Colonic mucosa (tissue), 4 donors: ENCODE measurements at regions not wholly inside any gene's neighbourhood (a gene's known extent, or its start where the extent isn't known, plus 50 kb on each side); places are given as distances from the start of the nearest gene placed in this dataset.

Experiments
- DNase-seq: peaks from one replicate; pipeline ENCODE4 v3.0.0-alpha.2; 2020
- H3K27ac ChIP-seq: fragments of 200-600 bp; one replicate; pipeline ENCODE4 v1.8.0; 2021
- H3K27me3 ChIP-seq: fragments of 200-600 bp; one replicate; pipeline ENCODE4 v1.8.0; 2021
- H3K36me3 ChIP-seq: fragments of 200-600 bp; one replicate; pipeline ENCODE4 v1.8.0; 2021
- H3K4me1 ChIP-seq: fragments of 200-600 bp; one replicate; pipeline ENCODE4 v1.8.0; 2021; ENCODE audit warnings: mild to moderate bottlenecking
- H3K4me3 ChIP-seq: fragments of 200-600 bp; one replicate; pipeline ENCODE4 v1.8.0; 2021
- H3K9ac ChIP-seq, 2 donors: one replicate each; pipeline ENCODE4 v1.7.0; 2013; ENCODE audit warnings: control low read depth in 2 of 2, low read depth in 2 of 2, low read length in 2 of 2
- H3K9me3 ChIP-seq: fragments of 200-600 bp; one replicate; pipeline ENCODE4 v1.8.0; 2021
- CTCF ChIP-seq: fragments of 200-600 bp; IDR thresholded peaks from one replicate; pipeline ENCODE4 v1.8.0; 2022; ENCODE audit warnings: antibody characterized with exemption, mild to moderate bottlenecking
- intact Hi-C: fragments of 100-400 bp; cut with DNase I; formaldehyde crosslinking; loops from one replicate; pipeline ENCODE4 v1.14.1; 2022
- donor health status: healthy.
- donor health status: DM: no; HTN: no; CAD: no.
- donor health status: DM: no; HTN: no; CAD: no.

- Histone ChIP-seq H3K4me3 (no peak overlapping the region), H3K36me3 (no peaks in the 10 kb centered on the region), H3K27ac (no peak overlapping the region), H3K9me3 (no peaks in the 10 kb centered on the region), H3K27me3 (no peaks in the 10 kb centered on the region), H3K9ac (no peak overlapping the region), H3K4me1 (no peaks in the 10 kb centered on the region)
- no peak for DNase-seq
- TF ChIP-seq CTCF = no peak
- intact Hi-C loops = no loop called here
These were observed 438.5 kb upstream of the B3GAT1 start for GRCh38 chr11:134850566-134850965.

GRCh38 chr11:134849833-134850232 lies 437.8 kb upstream of the B3GAT1 start:
- Histone ChIP-seq H3K36me3 (no peaks in the 10 kb centered on the region), H3K4me1 (no peaks in the 10 kb centered on the region), H3K9me3 (no peaks in the 10 kb centered on the region), H3K27me3 (no peaks in the 10 kb centered on the region), H3K4me3 (no peak overlapping the region), H3K9ac (no peak overlapping the region), H3K27ac (no peak overlapping the region)
- no peak for DNase-seq
- no peak for TF ChIP-seq CTCF
- intact Hi-C loops = no loop called here

- Histone ChIP-seq H3K36me3 (no peaks in the 10 kb centered on the region), H3K4me1 (no peaks in the 10 kb centered on the region), H3K9me3 (no peaks in the 10 kb centered on the region), H3K4me3 (no peak overlapping the region), H3K27ac (no peak overlapping the region), H3K27me3 (no peaks in the 10 kb centered on the region), H3K9ac (no peak overlapping the region)
- no peak for TF ChIP-seq CTCF
- intact Hi-C loops = no loop called here
- DNase-seq = no peak
These were observed 435.2 kb upstream of the B3GAT1 start for GRCh38 chr11:134847083-134847715.

GRCh38 chr11:134846328-134847082 lies 434.5 kb upstream of the B3GAT1 start:
- no peak for TF ChIP-seq CTCF
- Histone ChIP-seq H3K9ac (no peak overlapping the region), H3K4me1 (no peaks in the 10 kb centered on the region), H3K27ac (no peak overlapping the region), H3K4me3 (no peak overlapping the region), H3K9me3 (no peaks in the 10 kb centered on the region), H3K36me3 (no peaks in the 10 kb centered on the region), H3K27me3 (no peaks in the 10 kb centered on the region)
- intact Hi-C loops = no loop called here
- DNase-seq = no peak

GRCh38 chr11:134845474-134846327 lies 433.7 kb upstream of the B3GAT1 start:
- DNase-seq = no peak
- H3K27me3 ChIP-seq = no peaks in the 10 kb centered on the region
- no peak overlapping the region for H3K27ac ChIP-seq
- H3K4me3 ChIP-seq = no peak overlapping the region
- TF ChIP-seq CTCF = no peak
- H3K9me3 ChIP-seq = no peaks in the 10 kb centered on the region
- H3K9ac ChIP-seq = no peak overlapping the region
- H3K4me1 ChIP-seq = no peaks in the 10 kb centered on the region
- intact Hi-C loops = no loop called here
- H3K36me3 ChIP-seq = no peaks in the 10 kb centered on the region
